ENCODE measurements at regions not wholly inside any gene's neighbourhood (a gene's known extent, or its start where the extent isn't known, plus 50 kb on each side); places are given as distances from the start of the nearest gene placed in this dataset.

- no peak overlapping the region for H3K4me3 ChIP-seq
- no peak for ATAC-seq
- H3K27me3 ChIP-seq: no peaks in the 10 kb centered on the region
- WGBS (ENCODE audit: insufficient coverage, low coverage, low lambda C conversion rate, missing lambda C conversion rate): no CpG with 5 or more reads among the region's 9 CpGs
- no peaks in the 10 kb centered on the region for H3K4me1 ChIP-seq
- no peak overlapping the region for H3K27ac ChIP-seq
- no peak for DNase-seq
- no peak for TF ChIP-seq POLR2A (IDR thresholded peaks at IDR 0.05)
- TF ChIP-seq CTCF (IDR thresholded peaks at IDR 0.05): no peak
- H3K36me3 ChIP-seq: no peaks in the 10 kb centered on the region
- no peaks in the 10 kb centered on the region for H3K9me3 ChIP-seq
- intact Hi-C loops (cut with DNase I): no loop called here
Observed at GRCh38 chr3:13165576-13165975, 92.3 kb upstream of the IQSEC1 start.

GRCh38 chr3:13164893-13165492 lies 91.8 kb upstream of the IQSEC1 start:
- no peaks in the 10 kb centered on the region for H3K4me1 ChIP-seq
- H3K36me3 ChIP-seq: no peaks in the 10 kb centered on the region
- DNase-seq: no peak
- WGBS (ENCODE audit: insufficient coverage, low coverage, low lambda C conversion rate, missing lambda C conversion rate): 77% methylated on average over 6 of the region's 9 CpGs
- H3K4me3 ChIP-seq: no peak overlapping the region
- H3K9me3 ChIP-seq: no peaks in the 10 kb centered on the region
- no peak for TF ChIP-seq CTCF (IDR thresholded peaks at IDR 0.05)
- no peak for TF ChIP-seq POLR2A (IDR thresholded peaks at IDR 0.05)
- intact Hi-C loops (cut with DNase I): no loop called here
- H3K27me3 ChIP-seq: no peaks in the 10 kb centered on the region
- no peak overlapping the region for H3K27ac ChIP-seq
- no peak for ATAC-seq

GRCh38 chr3:13163848-13164382 lies 90.7 kb upstream of the IQSEC1 start:
- Histone ChIP-seq H3K27me3 (no peaks in the 10 kb centered on the region), H3K36me3 (no peaks in the 10 kb centered on the region), H3K4me3 (no peak overlapping the region), H3K4me1 (no peaks in the 10 kb centered on the region), H3K27ac (no peak overlapping the region), H3K9me3 (no peaks in the 10 kb centered on the region)
- 100% methylated on average over 2 of the region's 16 CpGs for WGBS (ENCODE audit: insufficient coverage, low coverage, low lambda C conversion rate, missing lambda C conversion rate)
- TF ChIP-seq POLR2A (IDR thresholded peaks at IDR 0.05) (no peak), CTCF (IDR thresholded peaks at IDR 0.05) (no peak)
- ATAC-seq (no peak), DNase-seq (no peak)
- intact Hi-C loops (cut with DNase I): no loop called here

GRCh38 chr3:13162549-13163320 lies 89.5 kb upstream of the IQSEC1 start:
- H3K4me1 ChIP-seq: no peaks in the 10 kb centered on the region
- H3K9me3 ChIP-seq: no peaks in the 10 kb centered on the region
- no peaks in the 10 kb centered on the region for H3K36me3 ChIP-seq
- ATAC-seq: no peak
- H3K27me3 ChIP-seq: no peaks in the 10 kb centered on the region
- H3K4me3 ChIP-seq: no peak overlapping the region
- TF ChIP-seq POLR2A (IDR thresholded peaks at IDR 0.05) (no peak), CTCF (IDR thresholded peaks at IDR 0.05) (no peak)
- H3K27ac ChIP-seq: no peak overlapping the region
- intact Hi-C loops (cut with DNase I): no loop called here
- DNase-seq: no peak
- 76% methylated on average over 6 of the region's 9 CpGs for WGBS (ENCODE audit: insufficient coverage, low coverage, low lambda C conversion rate, missing lambda C conversion rate)

Measured in right lobe of liver (tissue), 6 donors.